ENCODE measurements at regions not wholly inside any gene's neighbourhood (a gene's known extent, or its start where the extent isn't known, plus 50 kb on each side); places are given as distances from the start of the nearest gene placed in this dataset. TPM values are rescaled to one million over a fixed set of nuclear protein-coding genes. Genes with fewer than 3 reads are reported as not detected.

Small RNA genes in the stretch of these regions (microRNA-seq; reads per million reads assigned to microRNA genes)
- not detected for gene MIR4268

Measured in kidney (tissue), 1 donor.